Heart left ventricle (tissue), 16 donors: ENCODE measurements at regions not wholly inside any gene's neighbourhood (a gene's known extent, or its start where the extent isn't known, plus 50 kb on each side); places are given as distances from the start of the nearest gene placed in this dataset.

Experiments
- ATAC-seq, 4 donors: fragments of 200-7000 bp; cut with Tn5 transposase; one replicate each; pipeline ENCODE4 v1.9.1; 2020 to 2022; ENCODE audit warnings: moderate library complexity in 4 of 4, mild to moderate bottlenecking in 3 of 4, moderate number of reproducible peaks in 1 of 4
- DNase-seq, 5 donors: peaks; one replicate each; pipeline ENCODE4 v3.0.0-alpha.2; 2020
- H3K27ac ChIP-seq, 12 donors: fragments of 200-600 bp; sonication (generic) in 4 of 12; one replicate each; pipeline versions ENCODE4 v1.5.0 to v1.8.0; 2016 to 2022; ENCODE audit warnings: mild to moderate bottlenecking in 2 of 12
- H3K27me3 ChIP-seq, 9 donors: fragments of 200-600 bp; sonication (generic) in 2 of 9; one replicate each; pipeline versions ENCODE4 v1.5.1 to v1.8.0; 2016 to 2022; ENCODE audit warnings: mild to moderate bottlenecking in 3 of 9
- H3K36me3 ChIP-seq, 9 donors: fragments of 200-600 bp; sonication (generic) in 2 of 9; one replicate each; pipeline versions ENCODE4 v1.5.0 to v1.8.0; 2018 to 2022; ENCODE audit warnings: mild to moderate bottlenecking in 2 of 9
- H3K4me1 ChIP-seq, 12 donors: fragments of 200-600 bp; sonication (generic) in 4 of 12; one replicate each; pipeline versions ENCODE4 v1.5.0 to v1.8.0; 2016 to 2022; ENCODE audit warnings: mild to moderate bottlenecking in 3 of 12
- H3K4me3 ChIP-seq, 12 donors: fragments of 200-600 bp; sonication (generic) in 4 of 12; one replicate each; pipeline versions ENCODE4 v1.5.0 to v1.8.0; 2017 to 2022; ENCODE audit warnings: mild to moderate bottlenecking in 9 of 12, moderate library complexity in 4 of 12
- H3K9me3 ChIP-seq, 12 donors: fragments of 200-600 bp; sonication (generic) in 4 of 12; one replicate each; pipeline versions ENCODE4 v1.5.0 to v1.8.0; 2016 to 2022; ENCODE audit warnings: mild to moderate bottlenecking in 1 of 12
- CTCF ChIP-seq, 12 donors: fragments of 200-600 bp; sonication (generic) in 4 of 12; IDR thresholded peaks; one replicate each; pipeline versions ENCODE4 v1.5.0 to v1.8.0; 2018 to 2022; ENCODE audit warnings: antibody characterized with exemption in 12 of 12, mild to moderate bottlenecking in 5 of 12
- POLR2A ChIP-seq, 2 donors: fragments of 450-650 bp; IDR thresholded peaks; one replicate each; pipeline ENCODE4 v1.6.1; 2017; ENCODE audit warnings: antibody characterized with exemption in 2 of 2, mild to moderate bottlenecking in 2 of 2, moderate library complexity in 2 of 2
- WGBS, 4 donors: extraction: QIAGEN DNeasy Blood & Tissue Kit in 2 of 4; methylation state at CpG; one replicate each; pipeline versions ENCODE4 v1.1.5 to v1.1.7; 2013 to 2018; 5-methylcytosine and 5-hydroxymethylcytosine counted together
- intact Hi-C, 10 donors: fragments of 100-400 bp; cut with DNase I; formaldehyde crosslinking; loops; one replicate each; pipeline versions ENCODE4 v1.11.1 to v1.14.2; 2022
- donor health status: ischemic (EF 13 %, LVEDD 7.1; RV severe dilation, severe dysfunction).
- donor health status: healthy with polysubstance abuse.
- donor health status: DM: no; HTN: yes; CAD: no.
- donor health status: DM: no; HTN: no; CAD: no.
- donor health status: ischemic (EF 25% LVEDD 6.9; RV normal size, moderate dysfunction).
- donor health status: ischemic (EF 25% LVEDD 5.7; RV mildly dilated, moderate dysfunction).
- donor health status: healthy.
- donor health status: DM: yes; HTN: yes; CAD: no.
- donor health status: ischemic (EF 35%, LVEDD 5.7; RV mildly dilated, moderate dysfunction).
- donor health status: nonischemic (EF 11% LVEDD 7.7; RV severe dilation, severe dysfunction).
- donor health status: DM: yes; HTN: yes; CAD: no.
- donor health status: PGD.
- donor health status: ischemic (EF 29% LVEDD 5.4; RV normal size, mild dysfunction).
- donor health status: nonischemic (EF 23%, LVEDD 6.1; RV moderate dilation, normal function).

DNA sequence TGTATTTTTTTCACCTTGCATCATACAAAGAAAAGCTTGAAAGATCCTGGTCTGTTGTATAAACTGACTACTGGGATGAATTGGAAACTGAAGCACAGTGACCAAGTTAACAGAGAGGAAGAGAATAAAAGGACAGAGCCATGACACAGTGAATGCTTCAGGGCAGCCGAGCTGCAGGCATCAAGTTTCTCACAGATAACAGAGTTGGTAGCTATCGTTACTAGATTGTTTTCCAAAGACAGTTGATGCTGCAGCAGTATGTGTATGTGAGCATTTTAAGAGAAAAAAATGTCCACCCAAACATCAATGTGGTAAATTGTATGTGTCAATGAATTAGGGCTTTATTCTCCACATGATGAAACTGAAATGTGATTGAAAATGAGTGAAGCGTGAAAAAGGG lies 1032.7 kb downstream of the ADGRL3 start:
- peak; percentile 63 to 93 (median 76) for ATAC-seq
- no peaks in the 10 kb centered on the region for H3K27me3 ChIP-seq
- 34 to 47% (median 40%) methylated on average over 3 of the region's 3 CpGs for WGBS, 4 donors

DNA sequence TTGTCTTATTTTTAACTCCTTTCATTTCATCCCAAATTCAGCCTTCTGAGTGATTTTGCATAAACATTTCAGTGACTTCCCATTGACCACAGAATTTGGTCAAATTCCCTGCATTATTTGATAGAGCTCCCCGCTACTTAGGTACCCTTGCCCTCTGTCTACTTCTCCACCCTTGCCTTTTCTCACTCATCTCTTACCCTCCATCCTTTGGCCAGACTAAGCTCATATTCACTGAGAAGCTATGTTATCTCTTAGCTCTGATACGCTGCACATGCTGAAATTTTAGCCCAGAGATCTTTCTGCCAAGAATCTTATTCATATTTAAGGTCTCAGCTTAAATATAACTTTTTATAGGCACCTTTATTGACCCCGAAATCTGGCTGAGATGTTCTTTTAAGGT lies 1031.9 kb downstream of the ADGRL3 start:
- Histone ChIP-seq H3K4me1 (peaks cover 0 to 7% (median 0%) of the 10 kb centered on the region in 12 donors), H3K9me3 (peaks cover 0 to 10% (median 0%) of the 10 kb centered on the region in 12 donors), H3K27me3 (no peaks in the 10 kb centered on the region), H3K36me3 (no peaks in the 10 kb centered on the region), H3K27ac (peak overlapping the region in 1 of 12 donors; percentile 11), H3K4me3 (no peak overlapping the region)
- no peak for TF ChIP-seq CTCF (IDR thresholded peaks at IDR 0.05)
- TF ChIP-seq POLR2A (IDR thresholded peaks at IDR 0.05) = no peak
- intact Hi-C loops = no loop called here
- WGBS, 4 donors = 63 to 70% (median 67%) methylated on average over 3 of the region's 3 CpGs
- DNase-seq (no peak), ATAC-seq (peak in 1 of 4 donors; percentile 48)

More for the DNA sequence above, 1032.7 kb downstream of the ADGRL3 start:
- TF ChIP-seq CTCF (IDR thresholded peaks at IDR 0.05) (no peak), POLR2A (IDR thresholded peaks at IDR 0.05) (no peak)
- Histone ChIP-seq H3K36me3 (no peaks in the 10 kb centered on the region), H3K4me3 (no peak overlapping the region), H3K9me3 (peaks cover 0 to 10% (median 0%) of the 10 kb centered on the region in 12 donors), H3K4me1 (peaks cover 0 to 7% (median 0%) of the 10 kb centered on the region in 12 donors), H3K27ac (peak overlapping the region in 4 of 12 donors; percentile 11 to 36 (median 28))
- intact Hi-C loops = no loop called here
- DNase-seq = no peak

DNA sequence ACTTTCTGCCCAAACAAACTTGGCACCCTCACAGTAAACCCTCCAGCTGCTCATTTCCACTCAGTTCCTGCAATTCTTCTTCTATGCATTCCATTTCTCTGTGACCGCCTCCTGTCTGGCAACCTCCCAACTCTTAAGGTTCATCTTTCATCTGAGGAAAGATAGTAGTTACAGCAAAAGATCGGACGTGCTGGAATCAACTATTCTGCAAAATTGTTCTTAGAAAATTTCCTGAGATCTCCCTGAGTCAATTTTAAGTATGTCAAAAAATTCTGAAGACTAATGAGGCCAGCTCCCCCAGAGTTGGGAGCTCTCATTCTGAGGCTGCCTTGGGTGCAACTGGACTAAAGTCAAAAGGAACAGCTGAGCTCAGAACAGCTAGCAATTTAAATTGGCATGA lies 1026.0 kb downstream of the ADGRL3 start:
- H3K36me3 ChIP-seq = no peaks in the 10 kb centered on the region
- H3K4me1 ChIP-seq = peaks cover 0 to 11% (median 2%) of the 10 kb centered on the region in 12 donors
- no peak overlapping the region for H3K27ac ChIP-seq
- TF ChIP-seq POLR2A (IDR thresholded peaks at IDR 0.05) (no peak), CTCF (IDR thresholded peaks at IDR 0.05) (no peak)
- H3K9me3 ChIP-seq = peaks cover 0 to 7% (median 0%) of the 10 kb centered on the region in 12 donors
- no peak for ATAC-seq
- H3K4me3 ChIP-seq = no peak overlapping the region
- no peak for DNase-seq
- H3K27me3 ChIP-seq = no peaks in the 10 kb centered on the region
- intact Hi-C loops = no loop called here
- 23 to 32% (median 25%) methylated on average over 3 of the region's 3 CpGs for WGBS, 4 donors

DNA sequence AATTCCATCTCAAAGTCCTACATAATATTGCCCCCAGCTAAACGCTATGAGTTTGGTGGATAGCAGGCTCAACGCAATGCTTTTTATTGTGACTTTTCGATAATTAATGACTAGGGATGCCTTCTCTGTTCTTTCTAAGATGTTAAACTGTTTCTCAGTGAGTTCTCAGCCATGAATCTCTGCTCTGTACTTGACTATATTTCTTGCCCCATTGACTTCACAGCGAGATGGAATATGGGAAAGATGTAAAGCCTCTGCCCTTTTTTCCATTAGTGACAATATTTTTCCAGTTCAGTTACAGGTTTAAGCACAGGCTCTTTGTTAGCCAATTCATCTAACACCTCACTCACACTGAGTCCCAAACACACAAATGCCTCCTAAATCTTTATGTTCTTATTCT lies 1022.0 kb downstream of the ADGRL3 start:
- ATAC-seq = no peak
- DNase-seq = no peak
- no peak overlapping the region for H3K27ac ChIP-seq
- no peaks in the 10 kb centered on the region for H3K27me3 ChIP-seq
- no peaks in the 10 kb centered on the region for H3K36me3 ChIP-seq
- intact Hi-C loops = no loop called here
- no peaks in the 10 kb centered on the region for H3K9me3 ChIP-seq
- no peak overlapping the region for H3K4me3 ChIP-seq
- peaks cover 0 to 11% (median 2%) of the 10 kb centered on the region in 12 donors for H3K4me1 ChIP-seq
- TF ChIP-seq POLR2A (IDR thresholded peaks at IDR 0.05) (no peak), CTCF (IDR thresholded peaks at IDR 0.05) (no peak)
- 90 to 93% (median 91%) methylated on average over 4 of the region's 4 CpGs for WGBS, 4 donors
